HPDE6-E6E7 (cell line): ENCODE measurements at regions not wholly inside any gene's neighbourhood (a gene's known extent, or its start where the extent isn't known, plus 50 kb on each side); places are given as distances from the start of the nearest gene placed in this dataset.
"Not testable (repeated sequence)": the region's sequence is repeated elsewhere in the genome, so short reads cannot be mapped to it uniquely, and the experiment has no call there.

ENCODE experiments used
- DNase-seq: peaks from one replicate; pipeline ENCODE4 v3.0.0; 2011; ENCODE audit warnings: missing footprints; ENCODE audit errors: extremely low spot score

GRCh38 chr9:90053027-90053426, 448.2 kb downstream of the GADD45G start:
- DNase-seq = no peak

- DNase-seq = no peak
Observed at GRCh38 chr9:90054810-90055209, 450.0 kb downstream of the GADD45G start.

GRCh38 chr9:90055226-90055625, 450.4 kb downstream of the GADD45G start:
- no peak for DNase-seq

GRCh38 chr9:90057361-90057760, 452.5 kb downstream of the GADD45G start:
- DNase-seq = no peak

GRCh38 chr9:90058182-90058763, 453.5 kb downstream of the GADD45G start:
- no peak for DNase-seq

- DNase-seq = no peak
Observed at GRCh38 chr9:90059436-90059835, 454.6 kb downstream of the GADD45G start.

GRCh38 chr9:90060256-90060655, 455.4 kb downstream of the GADD45G start:
- DNase-seq = no peak

GRCh38 chr9:90061187-90061586, 456.4 kb downstream of the GADD45G start:
- DNase-seq = no peak

- no peak for DNase-seq
Observed at GRCh38 chr9:90062982-90063381, 458.2 kb downstream of the GADD45G start.

GRCh38 chr9:90064248-90064647, 459.4 kb downstream of the GADD45G start:
- DNase-seq = no peak

GRCh38 chr9:90064971-90065370, 460.2 kb downstream of the GADD45G start:
- DNase-seq = no peak

- no peak for DNase-seq
Observed at GRCh38 chr9:90065851-90066250, 461.0 kb downstream of the GADD45G start.

- DNase-seq = no peak
Observed at GRCh38 chr9:90069085-90069484, 464.3 kb downstream of the GADD45G start.

- no peak for DNase-seq
Observed at GRCh38 chr9:90070056-90070455, 465.2 kb downstream of the GADD45G start.

- no peak for DNase-seq
Observed at GRCh38 chr9:90070469-90070868, 465.7 kb downstream of the GADD45G start.

- no peak for DNase-seq
Observed at GRCh38 chr9:90070931-90071660, 466.3 kb downstream of the GADD45G start.

- DNase-seq = no peak
Observed at GRCh38 chr9:90073186-90073945, 468.6 kb downstream of the GADD45G start.

GRCh38 chr9:90074316-90074962, 469.6 kb downstream of the GADD45G start:
- DNase-seq = no peak

GRCh38 chr9:90077598-90077997, 472.8 kb downstream of the GADD45G start:
- not testable (repeated sequence) for DNase-seq

GRCh38 chr9:90078988-90079421, 474.2 kb downstream of the GADD45G start:
- no peak for DNase-seq

GRCh38 chr9:90085633-90086032, 480.8 kb downstream of the GADD45G start:
- no peak for DNase-seq

GRCh38 chr9:90086101-90086511, 481.3 kb downstream of the GADD45G start:
- no peak for DNase-seq
